Endothelial cell of umbilical vein (primary cell): ENCODE measurements at regions not wholly inside any gene's neighbourhood (a gene's known extent, or its start where the extent isn't known, plus 50 kb on each side); places are given as distances from the start of the nearest gene placed in this dataset.

Experiments
- BruUV-seq: library from RNA; stranded (reverse); fragments of 400-500 nt; replicated peaks from 2 replicates; lab custom pipeline; 2021; lab: Mats Ljungman, UMichigan
- CTCF ChIA-PET: fragments of 300-600, 350-600 bp; sonication (Branson Sonifier 250); formaldehyde crosslinking; loops from one replicate; lab custom pipeline; 2021; ENCODE audit warnings: antibody characterized with exemption, inconsistent platforms; lab: Charles Lee
- POLR2A ChIA-PET: fragments of 300-600, 350-600 bp; sonication (Branson Sonifier 250); formaldehyde crosslinking; loops from one replicate; lab custom pipeline; 2021; ENCODE audit warnings: antibody characterized with exemption, inconsistent platforms; lab: Charles Lee
- DNase-seq: peaks from one replicate; pipeline ENCODE4 v3.0.0-alpha.2; 2011; ENCODE audit warnings: low read depth, low spot score
- FAIRE-seq: peaks from 2 replicates; lab custom pipeline; 2011; peaks lifted over from hg19 to GRCh38; lab: Jason Lieb, UNC
- H2AFZ ChIP-seq: 2 replicates; pipeline ENCODE4 v1.6.0; 2012; ENCODE audit warnings: low read depth, low read length, control low read depth, inconsistent platforms
- H3K27ac ChIP-seq: 2 replicates; pipeline ENCODE4 v1.5.1; 2011; ENCODE audit warnings: low read depth, mild to moderate bottlenecking, control low read depth, low read length, moderate library complexity; ENCODE audit not compliant: insufficient read depth
- H3K27me3 ChIP-seq, 2 experiments: 2 replicates each; pipeline versions ENCODE4 v1.6.0 to v1.6.1; 2011; ENCODE audit warnings: low read length in 2 of 2, mixed read lengths in 1 of 2; ENCODE audit not compliant: control insufficient read depth in 2 of 2, insufficient read depth in 2 of 2
- H3K36me3 ChIP-seq, 2 experiments: 2 replicates in 1 of 2; 3 replicates in 1 of 2; pipeline ENCODE4 v1.5.1; 2011; ENCODE audit warnings: low read length in 2 of 2, mild to moderate bottlenecking in 1 of 2, moderate library complexity in 1 of 2; ENCODE audit not compliant: control insufficient read depth in 2 of 2, insufficient read depth in 2 of 2; ENCODE audit errors: extremely low read depth in 1 of 2
- H3K4me1 ChIP-seq: 3 replicates; pipeline ENCODE4 v1.5.1; 2011; ENCODE audit warnings: mild to moderate bottlenecking, low read length; ENCODE audit not compliant: control insufficient read depth, insufficient read depth; ENCODE audit errors: extremely low read depth
- H3K4me2 ChIP-seq: 2 replicates; pipeline ENCODE4 v1.6.1; 2011; ENCODE audit warnings: low read length, control low read depth, mixed read lengths; ENCODE audit not compliant: insufficient read depth
- H3K4me3 ChIP-seq, 3 experiments: fragments of 200-600 bp in 1 of 3; sonication (generic), shearing (Covaris generic) in 1 of 3; replicated peaks in 1 of 3; 2 replicates each; pipeline ENCODE4 v1.5.1; 2011 to 2016; ENCODE audit warnings: control low read depth in 3 of 3, low read length in 3 of 3, mild to moderate bottlenecking in 2 of 3, inconsistent platforms in 1 of 3, low read depth in 1 of 3, moderate library complexity in 1 of 3; ENCODE audit not compliant: insufficient read depth in 1 of 3
- H3K79me2 ChIP-seq: 2 replicates; pipeline ENCODE4 v1.6.0; 2012; ENCODE audit warnings: low read length, inconsistent platforms; ENCODE audit not compliant: control insufficient read depth, insufficient read depth
- H3K9ac ChIP-seq: replicated peaks from 2 replicates; pipeline ENCODE3; 2011; ENCODE audit warnings: low read length, control low read depth; ENCODE audit not compliant: insufficient read depth; ENCODE audit errors: extremely low read depth
- H3K9me1 ChIP-seq: replicated peaks from 3 replicates; pipeline ENCODE4 v1.6.0; 2011; ENCODE audit warnings: mild to moderate bottlenecking, low read length; ENCODE audit not compliant: control insufficient read depth, insufficient read depth; ENCODE audit errors: extremely low read depth
- H3K9me3 ChIP-seq: replicated peaks from 2 replicates; pipeline ENCODE4 v1.5.1; 2012; ENCODE audit warnings: low read length, inconsistent platforms; ENCODE audit not compliant: control insufficient read depth, insufficient read depth
- H4K20me1 ChIP-seq: replicated peaks from 2 replicates; pipeline ENCODE3; 2011; ENCODE audit warnings: mild to moderate bottlenecking, low read length; ENCODE audit not compliant: control insufficient read depth, insufficient read depth; ENCODE audit errors: extremely low read depth
- EZH2 ChIP-seq: IDR thresholded peaks from 2 replicates; pipeline ENCODE4 v1.6.1; 2012; ENCODE audit warnings: borderline replicate concordance, low read depth, mild to moderate bottlenecking, moderate library complexity, low read length, inconsistent platforms; ENCODE audit not compliant: severe bottlenecking
- FOS ChIP-seq: IDR thresholded peaks from 2 replicates; pipeline ENCODE4 v1.6.1; 2011; ENCODE audit warnings: mild to moderate bottlenecking, low read length, moderate library complexity, borderline replicate concordance; ENCODE audit not compliant: insufficient read depth
- GATA2 ChIP-seq: IDR thresholded peaks from 2 replicates; pipeline ENCODE4 v1.7.0; 2011; ENCODE audit warnings: low read depth, mild to moderate bottlenecking, moderate library complexity, mixed read lengths, low read length; ENCODE audit not compliant: insufficient read length, insufficient read depth
- POLR2A ChIP-seq: IDR thresholded peaks from 2 replicates; pipeline ENCODE4 v1.6.1; 2012; ENCODE audit warnings: low read depth, mild to moderate bottlenecking, control low read depth, low read length
- POLR2AphosphoS5 ChIP-seq: IDR thresholded peaks from 2 replicates; pipeline ENCODE4 v1.6.1; 2012; ENCODE audit warnings: low read depth, mild to moderate bottlenecking, control low read depth, low read length, moderate library complexity; ENCODE audit not compliant: insufficient read depth
- dilution Hi-C: fragments of 300-500 bp; cut with MboI; formaldehyde crosslinking; loops from one replicate; pipeline ENCODE4 v1.15.0; 2019; ENCODE audit warnings: low sequenced_read_pairs; ENCODE audit not compliant: extremely low pct_ligation_motif_present
- intact Hi-C: fragments of 100-400 bp; cut with micrococcal nuclease; formaldehyde crosslinking; loops from one replicate; pipeline ENCODE4 v1.10.0; 2022
- TF ChIP-seq, protein P1 (sequence below): IDR thresholded peaks from 2 replicates; pipeline ENCODE4 v1.6.1; 2011; ENCODE audit not compliant: insufficient read depth, insufficient read length
- TF ChIP-seq, protein P2 (sequence below), 2 donors: IDR thresholded peaks; 1 replicate in 1 of 2; 2 replicates in 1 of 2; pipeline ENCODE4 v1.5.1; 2011; ENCODE audit warnings: low read length in 2 of 2, mild to moderate bottlenecking in 2 of 2, moderate library complexity in 2 of 2, control low read depth in 1 of 2, inconsistent platforms in 1 of 2, low read depth in 1 of 2; ENCODE audit not compliant: insufficient read depth in 1 of 2; ENCODE audit errors: extremely low read depth in 1 of 2

- no peaks in the 10 kb centered on the region for H3K4me1 ChIP-seq
- H2AFZ ChIP-seq, result no peak overlapping the region
- no TSS peak for BruUV-seq
- no peak overlapping the region for H3K9ac ChIP-seq
- H4K20me1 ChIP-seq, result no peaks in the 10 kb centered on the region
- no peaks in the 10 kb centered on the region for H3K9me1 ChIP-seq
- no peaks in the 10 kb centered on the region for H3K27me3 ChIP-seq
- ChIA-PET POLR2A (no interaction called here), CTCF (no interaction called here)
- dilution Hi-C loops (no loop called here), intact Hi-C loops (no loop called here)
- H3K36me3 ChIP-seq, result no peaks in the 10 kb centered on the region
- no peak overlapping the region for H3K27ac ChIP-seq
- FAIRE-seq (no peak), DNase-seq (no peak)
- no peaks in the 10 kb centered on the region for H3K9me3 ChIP-seq
- no peaks in the 10 kb centered on the region for H3K79me2 ChIP-seq
- H3K4me3 ChIP-seq, result no peak overlapping the region
- no peak overlapping the region for H3K4me2 ChIP-seq
- TF ChIP-seq POLR2AphosphoS5 (no peak), GATA2 (no peak), EZH2 (no peak), FOS (no peak), POLR2A (no peak)
- TF ChIP-seq, protein P1, sequence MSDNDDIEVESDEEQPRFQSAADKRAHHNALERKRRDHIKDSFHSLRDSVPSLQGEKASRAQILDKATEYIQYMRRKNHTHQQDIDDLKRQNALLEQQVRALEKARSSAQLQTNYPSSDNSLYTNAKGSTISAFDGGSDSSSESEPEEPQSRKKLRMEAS, result no peak
Measured at GRCh38 chrX:113833096-113834055, 750.5 kb upstream of the HTR2C start.

DNA sequence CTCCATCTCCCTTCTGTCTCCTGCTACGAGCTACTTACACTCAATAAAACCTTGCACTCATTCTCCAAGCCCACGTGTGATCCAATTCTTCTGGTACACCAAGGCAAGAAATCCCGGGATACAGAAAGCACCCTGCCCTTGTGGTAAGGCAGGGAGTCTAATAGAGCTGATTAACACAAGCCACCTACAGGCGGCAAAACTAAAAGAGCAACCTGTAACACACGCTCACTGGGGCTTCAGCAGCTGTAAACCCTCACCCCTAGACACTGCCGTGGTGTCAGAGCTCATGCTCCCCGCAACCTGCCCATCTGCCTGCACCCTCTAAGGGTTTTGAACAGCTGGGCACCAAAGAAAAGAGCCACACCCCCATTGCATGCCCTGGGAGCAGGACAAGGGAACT lies 755.4 kb upstream of the HTR2C start:
- no peaks in the 10 kb centered on the region for H3K79me2 ChIP-seq
- no peaks in the 10 kb centered on the region for H4K20me1 ChIP-seq
- no peaks in the 10 kb centered on the region for H3K4me1 ChIP-seq
- no peak overlapping the region for H2AFZ ChIP-seq
- TF ChIP-seq, protein P2, sequence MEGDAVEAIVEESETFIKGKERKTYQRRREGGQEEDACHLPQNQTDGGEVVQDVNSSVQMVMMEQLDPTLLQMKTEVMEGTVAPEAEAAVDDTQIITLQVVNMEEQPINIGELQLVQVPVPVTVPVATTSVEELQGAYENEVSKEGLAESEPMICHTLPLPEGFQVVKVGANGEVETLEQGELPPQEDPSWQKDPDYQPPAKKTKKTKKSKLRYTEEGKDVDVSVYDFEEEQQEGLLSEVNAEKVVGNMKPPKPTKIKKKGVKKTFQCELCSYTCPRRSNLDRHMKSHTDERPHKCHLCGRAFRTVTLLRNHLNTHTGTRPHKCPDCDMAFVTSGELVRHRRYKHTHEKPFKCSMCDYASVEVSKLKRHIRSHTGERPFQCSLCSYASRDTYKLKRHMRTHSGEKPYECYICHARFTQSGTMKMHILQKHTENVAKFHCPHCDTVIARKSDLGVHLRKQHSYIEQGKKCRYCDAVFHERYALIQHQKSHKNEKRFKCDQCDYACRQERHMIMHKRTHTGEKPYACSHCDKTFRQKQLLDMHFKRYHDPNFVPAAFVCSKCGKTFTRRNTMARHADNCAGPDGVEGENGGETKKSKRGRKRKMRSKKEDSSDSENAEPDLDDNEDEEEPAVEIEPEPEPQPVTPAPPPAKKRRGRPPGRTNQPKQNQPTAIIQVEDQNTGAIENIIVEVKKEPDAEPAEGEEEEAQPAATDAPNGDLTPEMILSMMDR (IDR thresholded peaks at IDR 0.05; ENCODE audit: extremely low read depth in 1 of 2, insufficient read depth in 1 of 2, low read depth in 1 of 2, low read length in 2 of 2), result no peak
- TF ChIP-seq, protein P1, result no peak
- no peak for TF ChIP-seq POLR2AphosphoS5
- intact Hi-C loops, result no loop called here
- DNase-seq (no peak), FAIRE-seq (no peak)
- no peaks in the 10 kb centered on the region for H3K27me3 ChIP-seq
- ChIA-PET POLR2A (no interaction called here), CTCF (no interaction called here)
- no peak overlapping the region for H3K27ac ChIP-seq
- no peaks in the 10 kb centered on the region for H3K9me3 ChIP-seq
- H3K36me3 ChIP-seq, result no peaks in the 10 kb centered on the region
- H3K9me1 ChIP-seq, result no peaks in the 10 kb centered on the region
- no peak overlapping the region for H3K9ac ChIP-seq
- BruUV-seq, result no TSS peak
- H3K4me2 ChIP-seq, result no peak overlapping the region
- no peak overlapping the region for H3K4me3 ChIP-seq
- dilution Hi-C loops, result no loop called here
